Heart left ventricle (tissue), 16 donors: ENCODE measurements at regions not wholly inside any gene's neighbourhood (a gene's known extent, or its start where the extent isn't known, plus 50 kb on each side); places are given as distances from the start of the nearest gene placed in this dataset.

Experiments
- ATAC-seq, 4 donors: fragments of 200-7000 bp; cut with Tn5 transposase; one replicate each; pipeline ENCODE4 v1.9.1; 2020 to 2022; ENCODE audit warnings: moderate library complexity in 4 of 4, mild to moderate bottlenecking in 3 of 4, moderate number of reproducible peaks in 1 of 4
- DNase-seq, 5 donors: peaks; one replicate each; pipeline ENCODE4 v3.0.0-alpha.2; 2020
- H3K27ac ChIP-seq, 12 donors: fragments of 200-600 bp; sonication (generic) in 4 of 12; one replicate each; pipeline versions ENCODE4 v1.5.0 to v1.8.0; 2016 to 2022; ENCODE audit warnings: mild to moderate bottlenecking in 2 of 12
- H3K27me3 ChIP-seq, 9 donors: fragments of 200-600 bp; sonication (generic) in 2 of 9; one replicate each; pipeline versions ENCODE4 v1.5.1 to v1.8.0; 2016 to 2022; ENCODE audit warnings: mild to moderate bottlenecking in 3 of 9
- H3K36me3 ChIP-seq, 9 donors: fragments of 200-600 bp; sonication (generic) in 2 of 9; one replicate each; pipeline versions ENCODE4 v1.5.0 to v1.8.0; 2018 to 2022; ENCODE audit warnings: mild to moderate bottlenecking in 2 of 9
- H3K4me1 ChIP-seq, 12 donors: fragments of 200-600 bp; sonication (generic) in 4 of 12; one replicate each; pipeline versions ENCODE4 v1.5.0 to v1.8.0; 2016 to 2022; ENCODE audit warnings: mild to moderate bottlenecking in 3 of 12
- H3K4me3 ChIP-seq, 12 donors: fragments of 200-600 bp; sonication (generic) in 4 of 12; one replicate each; pipeline versions ENCODE4 v1.5.0 to v1.8.0; 2017 to 2022; ENCODE audit warnings: mild to moderate bottlenecking in 9 of 12, moderate library complexity in 4 of 12
- H3K9me3 ChIP-seq, 12 donors: fragments of 200-600 bp; sonication (generic) in 4 of 12; one replicate each; pipeline versions ENCODE4 v1.5.0 to v1.8.0; 2016 to 2022; ENCODE audit warnings: mild to moderate bottlenecking in 1 of 12
- POLR2A ChIP-seq, 2 donors: fragments of 450-650 bp; IDR thresholded peaks; one replicate each; pipeline ENCODE4 v1.6.1; 2017; ENCODE audit warnings: antibody characterized with exemption in 2 of 2, mild to moderate bottlenecking in 2 of 2, moderate library complexity in 2 of 2
- WGBS, 4 donors: extraction: QIAGEN DNeasy Blood & Tissue Kit in 2 of 4; methylation state at CpG; one replicate each; pipeline versions ENCODE4 v1.1.5 to v1.1.7; 2013 to 2018; 5-methylcytosine and 5-hydroxymethylcytosine counted together
- intact Hi-C, 10 donors: fragments of 100-400 bp; cut with DNase I; formaldehyde crosslinking; loops; one replicate each; pipeline versions ENCODE4 v1.11.1 to v1.14.2; 2022
- TF ChIP-seq, protein P1 (sequence below), 12 donors: fragments of 200-600 bp; sonication (generic) in 4 of 12; IDR thresholded peaks; one replicate each; pipeline versions ENCODE4 v1.5.0 to v1.8.0; 2018 to 2022; ENCODE audit warnings: antibody characterized with exemption in 12 of 12, mild to moderate bottlenecking in 5 of 12
- donor health status: ischemic (EF 13 %, LVEDD 7.1; RV severe dilation, severe dysfunction).
- donor health status: healthy with polysubstance abuse.
- donor health status: DM: no; HTN: yes; CAD: no.
- donor health status: DM: no; HTN: no; CAD: no.
- donor health status: ischemic (EF 25% LVEDD 6.9; RV normal size, moderate dysfunction).
- donor health status: ischemic (EF 25% LVEDD 5.7; RV mildly dilated, moderate dysfunction).
- donor health status: healthy.
- donor health status: DM: yes; HTN: yes; CAD: no.
- donor health status: ischemic (EF 35%, LVEDD 5.7; RV mildly dilated, moderate dysfunction).
- donor health status: nonischemic (EF 11% LVEDD 7.7; RV severe dilation, severe dysfunction).
- donor health status: DM: yes; HTN: yes; CAD: no.
- donor health status: PGD.
- donor health status: ischemic (EF 29% LVEDD 5.4; RV normal size, mild dysfunction).
- donor health status: nonischemic (EF 23%, LVEDD 6.1; RV moderate dilation, normal function).

DNA sequence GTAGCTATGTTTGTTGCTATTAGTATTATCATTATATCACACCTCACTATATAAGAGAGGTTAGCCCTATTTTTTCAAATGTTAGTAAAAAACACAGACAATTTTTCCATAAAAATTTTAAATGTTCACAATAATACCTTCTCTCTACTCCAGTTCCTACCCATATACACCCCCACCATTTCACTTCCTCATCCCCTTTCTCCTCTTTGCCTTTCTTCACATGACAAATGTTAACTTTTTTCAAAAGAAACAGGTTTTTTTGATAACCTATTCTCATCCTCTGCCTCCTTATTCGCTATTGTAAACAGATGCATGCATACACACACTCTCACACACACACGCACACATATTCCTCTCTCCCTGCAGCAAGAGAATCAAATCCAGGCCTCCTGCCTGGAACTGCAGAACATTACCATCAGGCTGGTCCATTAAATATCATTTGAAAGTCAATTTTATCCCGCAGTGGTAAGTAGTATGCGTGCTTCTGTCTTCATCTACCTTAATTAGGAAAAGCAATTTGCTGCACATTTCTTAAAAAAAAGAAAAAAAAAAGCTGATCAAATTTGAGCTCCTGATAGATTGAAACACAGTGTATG lies 55.5 kb downstream of the MID1IP1 start:
- Histone ChIP-seq H3K4me1 (no peaks in the 10 kb centered on the region), H3K4me3 (no peak overlapping the region), H3K27ac (no peak overlapping the region), H3K27me3 (peaks cover 0 to 6% (median 0%) of the 10 kb centered on the region in 9 donors), H3K9me3 (no peaks in the 10 kb centered on the region), H3K36me3 (no peaks in the 10 kb centered on the region)
- no peak for ATAC-seq
- intact Hi-C loops, result no loop called here
- no peak for DNase-seq
- TF ChIP-seq POLR2A (IDR thresholded peaks at IDR 0.05), result no peak
- TF ChIP-seq, protein P1, sequence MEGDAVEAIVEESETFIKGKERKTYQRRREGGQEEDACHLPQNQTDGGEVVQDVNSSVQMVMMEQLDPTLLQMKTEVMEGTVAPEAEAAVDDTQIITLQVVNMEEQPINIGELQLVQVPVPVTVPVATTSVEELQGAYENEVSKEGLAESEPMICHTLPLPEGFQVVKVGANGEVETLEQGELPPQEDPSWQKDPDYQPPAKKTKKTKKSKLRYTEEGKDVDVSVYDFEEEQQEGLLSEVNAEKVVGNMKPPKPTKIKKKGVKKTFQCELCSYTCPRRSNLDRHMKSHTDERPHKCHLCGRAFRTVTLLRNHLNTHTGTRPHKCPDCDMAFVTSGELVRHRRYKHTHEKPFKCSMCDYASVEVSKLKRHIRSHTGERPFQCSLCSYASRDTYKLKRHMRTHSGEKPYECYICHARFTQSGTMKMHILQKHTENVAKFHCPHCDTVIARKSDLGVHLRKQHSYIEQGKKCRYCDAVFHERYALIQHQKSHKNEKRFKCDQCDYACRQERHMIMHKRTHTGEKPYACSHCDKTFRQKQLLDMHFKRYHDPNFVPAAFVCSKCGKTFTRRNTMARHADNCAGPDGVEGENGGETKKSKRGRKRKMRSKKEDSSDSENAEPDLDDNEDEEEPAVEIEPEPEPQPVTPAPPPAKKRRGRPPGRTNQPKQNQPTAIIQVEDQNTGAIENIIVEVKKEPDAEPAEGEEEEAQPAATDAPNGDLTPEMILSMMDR (IDR thresholded peaks at IDR 0.05), result no peak
- 78 to 98% (median 89%) methylated on average over 4 of the region's 4 CpGs for WGBS, 4 donors

DNA sequence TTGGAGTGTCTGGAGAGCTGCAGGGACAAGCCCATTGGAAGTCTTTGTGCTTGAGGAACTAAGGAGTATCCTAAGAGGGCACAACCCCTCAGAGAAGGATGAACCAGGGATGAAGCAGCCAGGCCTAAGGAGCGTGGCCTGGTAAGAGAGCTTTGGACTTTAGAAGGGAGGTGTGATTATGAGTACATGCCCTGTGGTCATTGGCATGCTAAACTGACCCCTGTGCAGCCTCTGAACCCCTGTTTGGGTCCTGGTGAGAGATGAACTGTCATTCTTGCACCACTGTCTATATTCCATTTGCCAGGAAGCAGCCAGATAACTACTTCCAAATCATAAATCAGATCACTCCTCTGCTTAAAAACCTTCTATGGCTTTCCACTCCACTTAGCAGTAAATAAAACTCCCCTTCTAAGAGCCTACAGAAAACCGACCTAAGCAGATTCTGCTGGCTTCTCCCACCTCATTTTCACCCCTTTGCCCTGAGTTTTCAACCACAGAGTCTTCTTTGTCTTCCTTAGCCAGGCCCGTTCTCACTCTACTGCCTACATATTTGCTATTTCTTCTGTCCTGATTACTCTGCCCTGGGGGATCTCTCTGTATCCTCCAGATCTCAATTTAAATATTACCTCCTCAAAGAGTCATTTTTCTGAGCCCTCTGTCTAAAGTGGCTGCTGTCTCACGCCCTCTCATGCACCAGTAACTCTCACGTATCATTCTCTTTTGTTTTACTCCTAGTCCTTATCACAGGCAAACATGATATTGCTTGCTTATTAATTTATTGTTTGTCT lies 56.7 kb downstream of the MID1IP1 start:
- Histone ChIP-seq H3K4me3 (no peak overlapping the region), H3K4me1 (no peaks in the 10 kb centered on the region), H3K9me3 (no peaks in the 10 kb centered on the region), H3K27me3 (peaks cover 0 to 6% (median 0%) of the 10 kb centered on the region in 9 donors), H3K36me3 (no peaks in the 10 kb centered on the region), H3K27ac (no peak overlapping the region)
- 67 to 93% (median 79%) methylated on average over 5 of the region's 5 CpGs for WGBS, 4 donors
- no peak for DNase-seq
- TF ChIP-seq, protein P1 (IDR thresholded peaks at IDR 0.05), result no peak
- ATAC-seq, result no peak
- intact Hi-C loops, result no loop called here

DNA sequence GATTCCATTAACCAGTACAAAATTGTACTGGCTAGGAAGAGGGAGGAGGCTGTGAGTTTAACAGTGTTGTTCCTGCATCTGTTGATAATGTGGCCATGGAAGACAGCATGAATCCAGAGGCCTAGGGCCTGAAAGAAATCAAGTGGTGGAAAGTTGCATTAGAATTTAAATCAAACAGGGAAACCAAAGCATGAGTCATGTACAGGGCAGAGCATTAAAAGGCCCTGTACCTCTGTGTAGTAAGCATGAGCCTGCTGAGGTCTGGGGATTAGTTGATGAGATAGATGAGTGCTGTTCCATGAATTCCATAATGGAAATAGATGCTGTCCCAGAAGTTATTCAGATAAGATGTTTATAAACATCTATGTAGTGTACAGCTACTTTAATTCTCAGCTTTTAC lies 58.3 kb downstream of the MID1IP1 start:
- Histone ChIP-seq H3K4me1 (peaks cover 0 to 10% (median 0%) of the 10 kb centered on the region in 12 donors), H3K4me3 (no peak overlapping the region), H3K36me3 (no peaks in the 10 kb centered on the region), H3K27me3 (peaks cover 0 to 6% (median 0%) of the 10 kb centered on the region in 9 donors), H3K27ac (no peak overlapping the region), H3K9me3 (no peaks in the 10 kb centered on the region)
- TF ChIP-seq, protein P1 (IDR thresholded peaks at IDR 0.05), result no peak
- no peak for TF ChIP-seq POLR2A (IDR thresholded peaks at IDR 0.05)
- ATAC-seq, result no peak
- intact Hi-C loops, result loop anchor here in 2 of 10 donors (5.0 to 10.0 kb wide), 2 partner anchors 55 to 57 kb away; partner anchors contain the start of gene MID1IP1 (in 2 of the 2)
- no peak for DNase-seq
